Heart left ventricle (tissue), 13 donors: ENCODE measurements at regions not wholly inside any gene's neighbourhood (a gene's known extent, or its start where the extent isn't known, plus 50 kb on each side); places are given as distances from the start of the nearest gene placed in this dataset.

Experiments
- CTCF ChIP-seq, 12 donors: fragments of 200-600 bp; sonication (generic) in 4 of 12; IDR thresholded peaks; one replicate each; pipeline versions ENCODE4 v1.5.0 to v1.8.0; 2018 to 2022; ENCODE audit warnings: antibody characterized with exemption in 12 of 12, mild to moderate bottlenecking in 5 of 12
- POLR2A ChIP-seq, 2 donors: fragments of 450-650 bp; IDR thresholded peaks; one replicate each; pipeline ENCODE4 v1.6.1; 2017; ENCODE audit warnings: antibody characterized with exemption in 2 of 2, mild to moderate bottlenecking in 2 of 2, moderate library complexity in 2 of 2
- donor health status: ischemic (EF 13 %, LVEDD 7.1; RV severe dilation, severe dysfunction).
- donor health status: DM: no; HTN: yes; CAD: no.
- donor health status: DM: no; HTN: no; CAD: no.
- donor health status: ischemic (EF 25% LVEDD 6.9; RV normal size, moderate dysfunction).
- donor health status: ischemic (EF 25% LVEDD 5.7; RV mildly dilated, moderate dysfunction).
- donor health status: ischemic (EF 35%, LVEDD 5.7; RV mildly dilated, moderate dysfunction).
- donor health status: nonischemic (EF 11% LVEDD 7.7; RV severe dilation, severe dysfunction).
- donor health status: DM: yes; HTN: yes; CAD: no.
- donor health status: PGD.
- donor health status: ischemic (EF 29% LVEDD 5.4; RV normal size, mild dysfunction).
- donor health status: nonischemic (EF 23%, LVEDD 6.1; RV moderate dilation, normal function).

- TF ChIP-seq CTCF (IDR thresholded peaks at IDR 0.05): no peak
- no peak for TF ChIP-seq POLR2A (IDR thresholded peaks at IDR 0.05)
Observed at GRCh38 chr1:30287976-30288375, 435.4 kb downstream of the MATN1 start.
